ENCODE measurements at regions not wholly inside any gene's neighbourhood (a gene's known extent, or its start where the extent isn't known, plus 50 kb on each side); places are given as distances from the start of the nearest gene placed in this dataset.

DNA sequence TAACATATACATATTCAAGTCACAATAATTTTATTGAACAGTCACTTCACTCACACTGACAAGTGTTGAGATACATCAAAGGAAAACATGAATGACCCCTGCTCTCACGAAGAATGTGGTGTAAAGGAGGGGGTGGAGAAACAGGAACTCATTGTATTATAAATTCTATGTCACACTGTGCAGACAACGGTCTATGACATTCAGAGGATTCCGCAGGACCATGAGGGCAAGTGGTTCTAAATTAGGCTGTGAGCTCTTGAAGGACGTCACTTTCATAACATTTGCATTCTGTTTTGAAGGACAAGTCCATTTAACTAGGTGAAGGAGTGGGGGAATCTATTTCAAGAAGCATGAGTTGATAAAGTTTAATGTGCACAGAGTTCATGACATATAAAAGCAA, 415.2 kb upstream of the HS3ST1 start:
- TF ChIP-seq, protein P1, sequence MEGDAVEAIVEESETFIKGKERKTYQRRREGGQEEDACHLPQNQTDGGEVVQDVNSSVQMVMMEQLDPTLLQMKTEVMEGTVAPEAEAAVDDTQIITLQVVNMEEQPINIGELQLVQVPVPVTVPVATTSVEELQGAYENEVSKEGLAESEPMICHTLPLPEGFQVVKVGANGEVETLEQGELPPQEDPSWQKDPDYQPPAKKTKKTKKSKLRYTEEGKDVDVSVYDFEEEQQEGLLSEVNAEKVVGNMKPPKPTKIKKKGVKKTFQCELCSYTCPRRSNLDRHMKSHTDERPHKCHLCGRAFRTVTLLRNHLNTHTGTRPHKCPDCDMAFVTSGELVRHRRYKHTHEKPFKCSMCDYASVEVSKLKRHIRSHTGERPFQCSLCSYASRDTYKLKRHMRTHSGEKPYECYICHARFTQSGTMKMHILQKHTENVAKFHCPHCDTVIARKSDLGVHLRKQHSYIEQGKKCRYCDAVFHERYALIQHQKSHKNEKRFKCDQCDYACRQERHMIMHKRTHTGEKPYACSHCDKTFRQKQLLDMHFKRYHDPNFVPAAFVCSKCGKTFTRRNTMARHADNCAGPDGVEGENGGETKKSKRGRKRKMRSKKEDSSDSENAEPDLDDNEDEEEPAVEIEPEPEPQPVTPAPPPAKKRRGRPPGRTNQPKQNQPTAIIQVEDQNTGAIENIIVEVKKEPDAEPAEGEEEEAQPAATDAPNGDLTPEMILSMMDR (IDR thresholded peaks at IDR 0.05): no peak
- no peak for TF ChIP-seq POLR2A (IDR thresholded peaks at IDR 0.05)
